OCI-LY3 (cell line): ENCODE measurements at regions not wholly inside any gene's neighbourhood (a gene's known extent, or its start where the extent isn't known, plus 50 kb on each side); places are given as distances from the start of the nearest gene placed in this dataset.

ENCODE experiments used
- CTCF ChIP-seq: fragments of 200-600, 300-600 bp; sonication (generic); IDR thresholded peaks from 2 replicates; pipeline ENCODE4 v1.5.1; 2014; ENCODE audit warnings: antibody characterized with exemption, low read length, low read depth
- EZH2phosphoT487 ChIP-seq: fragments of 200-600 bp; shearing (Covaris generic); IDR thresholded peaks from 2 replicates; pipeline ENCODE4 v1.6.1; 2018; ENCODE audit warnings: antibody characterized with exemption, mixed run types, low read depth

- TF ChIP-seq CTCF (no peak), EZH2phosphoT487 (no peak)
Measured at GRCh38 chr13:94878602-94879165, 166.3 kb upstream of the SOX21 start.
